Body of pancreas (tissue), 4 donors: ENCODE measurements at regions not wholly inside any gene's neighbourhood (a gene's known extent, or its start where the extent isn't known, plus 50 kb on each side); places are given as distances from the start of the nearest gene placed in this dataset.

Experiments
- ATAC-seq: fragments of 150-250 bp; one replicate; pipeline ENCODE4 v1.9.1; 2016
- DNase-seq, 4 donors: peaks; one replicate each; pipeline ENCODE4 v3.0.0-alpha.2; 2019
- H3K27ac ChIP-seq, 4 donors: fragments of 200-600 bp; sonication (generic); 1 replicate in 3 of 4; 2 replicates in 1 of 4; pipeline versions ENCODE4 v1.5.1 to v1.6.1; 2016 to 2019; ENCODE audit warnings: mild to moderate bottlenecking in 1 of 4, mixed read lengths in 1 of 4, moderate library complexity in 1 of 4
- H3K27me3 ChIP-seq, 2 donors: fragments of 200-600 bp; sonication (generic); one replicate each; pipeline ENCODE4 v1.6.0; 2016; ENCODE audit warnings: mild to moderate bottlenecking in 1 of 2
- H3K36me3 ChIP-seq, 2 donors: fragments of 200-600 bp; sonication (generic); replicated peaks in 1 of 2; 2 replicates each; pipeline ENCODE4 v1.5.1; 2016; ENCODE audit warnings: low read depth in 2 of 2; ENCODE audit not compliant: insufficient read depth in 1 of 2
- H3K4me1 ChIP-seq: fragments of 200-600 bp; sonication (generic); one replicate; pipeline ENCODE4 v1.6.0; 2016
- H3K4me3 ChIP-seq, 2 donors: fragments of 200-600 bp; sonication (generic); 1 replicate in 1 of 2; 2 replicates in 1 of 2; pipeline ENCODE4 v1.5.1; 2016 to 2019
- H3K9me3 ChIP-seq, 3 donors: fragments of 200-600 bp; sonication (generic); 1 replicate in 2 of 3; 2 replicates in 1 of 3; pipeline ENCODE4 v1.5.1; 2016
- CTCF ChIP-seq, 7 experiments: fragments of 450-650 bp in 4 of 7; fragments of 200-600 bp in 3 of 7; sonication (generic) in 3 of 7; IDR thresholded peaks; one replicate each; pipeline ENCODE4 v1.5.1; 2016 to 2019; ENCODE audit warnings: antibody characterized with exemption in 7 of 7
- POLR2A ChIP-seq, 3 donors: fragments of 450-650 bp; IDR thresholded peaks; one replicate each; pipeline ENCODE4 v1.6.1; 2016; ENCODE audit warnings: antibody characterized with exemption in 3 of 3, mild to moderate bottlenecking in 2 of 3
- WGBS, 2 donors: methylation state at CpG; one replicate each; pipeline ENCODE4 v1.1.5; 2017; 5-methylcytosine and 5-hydroxymethylcytosine counted together
- intact Hi-C: fragments of 100-400 bp; cut with DNase I; formaldehyde crosslinking; loops from one replicate; pipeline ENCODE4 v1.15.1; 2023

- ATAC-seq (no peak), DNase-seq (no peak)
- no peak overlapping the region for H3K4me3 ChIP-seq
- intact Hi-C loops, result no loop called here
- TF ChIP-seq CTCF (IDR thresholded peaks at IDR 0.05) (no peak), POLR2A (IDR thresholded peaks at IDR 0.05) (no peak)
- H3K9me3 ChIP-seq, result no peaks in the 10 kb centered on the region
- no peaks in the 10 kb centered on the region for H3K36me3 ChIP-seq
- H3K27me3 ChIP-seq, result no peaks in the 10 kb centered on the region
- no peak overlapping the region for H3K27ac ChIP-seq
- H3K4me1 ChIP-seq, result no peaks in the 10 kb centered on the region
Measured at GRCh38 chr18:38007026-38007425, 441.4 kb upstream of the CELF4 start.

GRCh38 chr18:38006541-38006940 is 440.9 kb upstream of the CELF4 start:
- Histone ChIP-seq H3K27ac (no peak overlapping the region), H3K4me1 (no peaks in the 10 kb centered on the region), H3K36me3 (no peaks in the 10 kb centered on the region), H3K27me3 (no peaks in the 10 kb centered on the region), H3K9me3 (no peaks in the 10 kb centered on the region), H3K4me3 (no peak overlapping the region)
- TF ChIP-seq POLR2A (IDR thresholded peaks at IDR 0.05), result no peak
- no peak for TF ChIP-seq CTCF (IDR thresholded peaks at IDR 0.05)
- ATAC-seq (no peak), DNase-seq (no peak)
- intact Hi-C loops, result no loop called here
- WGBS, 2 donors, result 50 to 67% methylated on average over 2 of the region's 2 CpGs

GRCh38 chr18:37997695-37998094 is 432.1 kb upstream of the CELF4 start:
- Histone ChIP-seq H3K4me3 (no peak overlapping the region), H3K27ac (no peak overlapping the region), H3K4me1 (no peaks in the 10 kb centered on the region), H3K36me3 (no peaks in the 10 kb centered on the region), H3K9me3 (no peaks in the 10 kb centered on the region), H3K27me3 (no peaks in the 10 kb centered on the region)
- intact Hi-C loops, result no loop called here
- WGBS, 2 donors, result 70 to 85% methylated on average over 1 of the region's 1 CpG
- DNase-seq (no peak), ATAC-seq (no peak)
- TF ChIP-seq CTCF (IDR thresholded peaks at IDR 0.05) (no peak), POLR2A (IDR thresholded peaks at IDR 0.05) (no peak)

- ATAC-seq (no peak), DNase-seq (peak in 1 of 4 donors; percentile 15)
- H3K9me3 ChIP-seq, result no peaks in the 10 kb centered on the region
- no peaks in the 10 kb centered on the region for H3K4me1 ChIP-seq
- intact Hi-C loops, result no loop called here
- H3K27ac ChIP-seq, result no peak overlapping the region
- TF ChIP-seq CTCF (IDR thresholded peaks at IDR 0.05) (no peak), POLR2A (IDR thresholded peaks at IDR 0.05) (no peak)
- H3K36me3 ChIP-seq, result no peaks in the 10 kb centered on the region
- WGBS, 2 donors, result 54 to 57% methylated on average over 5 of the region's 5 CpGs
- H3K4me3 ChIP-seq, result no peak overlapping the region
- no peaks in the 10 kb centered on the region for H3K27me3 ChIP-seq
Measured at GRCh38 chr18:37987901-37988300, 422.3 kb upstream of the CELF4 start.

- Histone ChIP-seq H3K36me3 (no peaks in the 10 kb centered on the region), H3K4me3 (no peak overlapping the region), H3K27ac (no peak overlapping the region), H3K4me1 (no peaks in the 10 kb centered on the region), H3K27me3 (no peaks in the 10 kb centered on the region), H3K9me3 (no peaks in the 10 kb centered on the region)
- intact Hi-C loops, result no loop called here
- 39 to 55% methylated on average over 4 of the region's 4 CpGs for WGBS, 2 donors
- TF ChIP-seq CTCF (IDR thresholded peaks at IDR 0.05) (no peak), POLR2A (IDR thresholded peaks at IDR 0.05) (no peak)
- ATAC-seq (no peak), DNase-seq (no peak)
Measured at GRCh38 chr18:37986665-37987064, 421.1 kb upstream of the CELF4 start.
